Activated CD8-positive, alpha-beta memory T cell treated with anti-CD3 and anti-CD28 coated beads, Interleukin-2, amount 50 U/mL, for 1 hour (primary cell): ENCODE measurements at regions not wholly inside any gene's neighbourhood (a gene's known extent, or its start where the extent isn't known, plus 50 kb on each side); places are given as distances from the start of the nearest gene placed in this dataset.

ENCODE experiments used
- DNase-seq: peaks from one replicate; pipeline ENCODE4 v3.0.0-alpha.2; 2020; ENCODE audit errors: extremely low read depth

GRCh38 chr6:167643223-167643622, 183.5 kb upstream of the AFDN start:
- no peak for DNase-seq

DNA sequence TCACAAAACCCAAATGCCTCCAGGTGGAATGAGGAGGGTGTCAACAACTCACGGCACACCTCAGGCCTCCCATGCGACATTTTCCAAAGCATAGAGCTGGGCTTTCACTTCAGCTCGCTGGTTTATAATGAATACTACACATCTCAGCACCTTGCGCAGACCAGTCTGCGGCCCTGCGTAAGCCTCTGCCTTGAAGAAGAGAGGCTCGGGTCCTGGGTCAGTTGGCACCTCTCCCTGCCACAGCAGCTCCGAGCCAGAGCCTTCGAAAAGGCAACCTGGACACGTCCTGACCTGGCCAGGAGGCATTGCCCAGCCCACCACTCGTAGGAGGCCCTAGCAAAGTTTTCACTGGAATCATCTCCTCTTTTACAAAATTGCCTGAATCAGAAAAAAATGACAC, 183.0 kb upstream of the AFDN start:
- DNase-seq = no peak

- no peak for DNase-seq
Measured at GRCh38 chr6:167644412-167645132, 182.1 kb upstream of the AFDN start.

DNA sequence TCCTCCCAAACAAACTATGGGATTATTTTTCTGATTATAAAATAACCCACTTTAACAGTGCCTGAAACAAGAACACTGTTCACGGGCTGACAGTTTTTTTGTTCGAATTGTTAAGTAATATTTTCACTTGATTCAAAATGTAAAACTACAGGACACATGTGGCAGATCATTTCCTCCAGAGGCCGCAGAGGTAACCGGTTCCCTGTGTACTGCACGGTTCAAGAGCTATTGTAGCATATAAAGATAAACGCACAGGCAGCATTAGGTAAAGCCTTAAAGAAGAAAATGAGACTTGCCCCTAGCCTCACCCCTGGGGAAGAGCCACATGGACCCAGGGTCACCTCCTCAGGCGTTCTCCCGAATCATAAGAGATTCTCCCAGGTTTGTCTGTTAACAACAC, 181.3 kb upstream of the AFDN start:
- DNase-seq = no peak

DNA sequence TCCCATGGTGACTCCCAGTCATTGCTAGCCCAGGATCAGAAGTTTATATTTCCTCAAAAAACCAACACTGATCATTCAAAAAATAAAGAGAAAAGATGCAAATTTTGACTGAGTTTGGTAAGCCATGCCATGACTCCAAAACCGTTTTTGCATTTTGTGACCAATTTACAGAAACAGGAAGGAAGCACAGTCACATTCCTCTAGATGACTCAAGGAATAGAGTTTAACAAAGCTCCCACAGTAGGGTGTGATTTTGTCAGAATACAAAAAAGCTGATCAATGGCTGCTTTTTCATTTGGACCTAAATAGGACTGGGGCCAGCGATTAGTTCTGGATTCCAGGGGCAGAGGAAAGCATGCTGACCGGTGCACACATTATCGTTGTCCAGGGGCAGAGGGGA, 179.4 kb upstream of the AFDN start:
- no peak for DNase-seq

DNA sequence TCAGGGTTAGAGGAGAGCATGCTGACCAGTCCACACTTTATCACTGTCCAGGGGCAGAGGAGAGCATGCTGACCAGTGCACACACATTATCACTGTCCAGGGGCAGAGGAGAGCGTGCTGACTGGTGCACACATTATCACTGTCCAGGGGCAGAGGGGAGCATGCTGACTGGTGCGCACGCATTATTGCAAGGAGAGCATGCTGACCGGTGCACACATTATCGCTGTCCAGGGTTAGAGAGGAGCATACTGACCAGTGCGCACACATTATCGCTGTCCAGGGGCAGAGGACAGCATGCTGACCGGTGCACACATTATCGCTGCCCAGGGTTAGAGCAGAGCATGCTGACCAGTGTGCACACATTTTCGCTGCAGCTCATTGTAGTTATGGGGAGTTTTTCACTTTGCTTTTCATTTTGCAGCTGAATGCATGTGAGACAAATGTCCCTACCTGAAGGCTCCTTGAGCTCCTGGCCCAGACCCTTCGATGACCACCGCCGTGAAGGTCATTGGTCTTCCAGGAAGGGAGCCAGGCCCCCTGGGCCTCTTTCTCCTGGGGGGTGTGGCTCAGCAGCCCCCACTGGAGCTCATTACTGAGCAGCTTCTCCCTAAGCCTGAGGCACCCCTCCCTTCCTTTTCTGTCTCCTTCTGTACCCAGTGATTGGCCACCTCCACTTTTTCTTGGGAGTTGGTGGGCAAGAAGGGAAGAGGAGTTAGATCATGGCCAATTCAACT, 178.8 kb upstream of the AFDN start:
- DNase-seq = no peak

- DNase-seq = no peak
Measured at GRCh38 chr6:167648501-167649278, 178.0 kb upstream of the AFDN start.

DNA sequence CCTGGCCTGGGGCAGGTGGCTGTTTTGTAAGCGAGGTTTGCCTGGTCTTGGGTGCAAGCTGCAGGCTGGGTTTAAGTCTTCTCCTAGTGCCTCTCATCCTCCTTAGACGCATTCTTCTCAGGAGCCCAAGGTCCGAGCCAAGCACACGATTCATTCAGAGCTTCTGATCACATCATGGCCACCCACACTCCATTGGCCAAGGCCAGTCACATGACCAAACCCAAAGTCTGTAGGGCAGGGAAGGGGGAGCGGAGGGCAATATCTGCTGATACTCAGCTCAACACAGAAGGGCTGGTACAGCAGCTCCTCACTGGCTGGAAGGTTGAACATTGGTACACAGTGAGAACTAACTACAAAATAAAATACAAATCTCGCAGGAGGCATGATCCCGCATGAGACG, 177.2 kb upstream of the AFDN start:
- no peak for DNase-seq

GRCh38 chr6:167650730-167651317, 175.9 kb upstream of the AFDN start:
- no peak for DNase-seq

- no peak for DNase-seq
Measured at GRCh38 chr6:167651318-167652041, 175.2 kb upstream of the AFDN start.

DNA sequence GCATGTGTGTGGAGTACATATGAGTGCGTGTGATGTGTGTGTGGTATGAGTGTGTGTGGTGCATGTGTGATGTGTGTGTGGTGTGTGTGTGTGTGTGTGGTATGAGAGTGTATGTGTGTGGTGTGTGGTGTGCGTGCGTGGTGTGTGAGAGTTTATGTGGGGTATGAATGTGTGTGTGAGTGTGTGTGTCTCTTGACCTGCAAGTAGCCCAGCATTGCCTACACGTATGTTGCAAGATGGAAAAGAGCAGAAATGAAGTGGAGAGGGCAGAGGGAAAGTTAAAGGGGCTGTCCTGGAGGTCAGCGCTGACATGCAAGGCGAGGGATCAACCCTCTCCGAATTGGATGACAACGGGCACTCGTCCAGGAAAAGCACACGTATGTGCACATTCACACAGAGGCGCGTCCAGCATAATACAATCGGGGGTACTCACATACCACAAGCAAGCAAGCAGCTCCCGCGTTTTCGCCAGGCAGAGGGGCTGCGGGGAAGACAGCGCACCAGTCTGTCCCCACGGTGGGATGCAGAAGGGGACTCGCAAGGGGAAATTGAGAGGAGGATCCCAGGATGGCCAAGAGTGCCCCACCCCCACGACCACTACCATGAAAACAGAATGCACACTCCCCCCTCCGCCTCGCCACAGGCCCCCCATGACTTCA, 174.5 kb upstream of the AFDN start:
- DNase-seq = no peak

GRCh38 chr6:167652701-167653095, 174.0 kb upstream of the AFDN start:
- DNase-seq = no peak

- DNase-seq = no peak
Measured at GRCh38 chr6:167653561-167653960, 173.2 kb upstream of the AFDN start.

- DNase-seq = no peak
Measured at GRCh38 chr6:167654389-167654788, 172.3 kb upstream of the AFDN start.

- DNase-seq = no peak
Measured at GRCh38 chr6:167655174-167655821, 171.4 kb upstream of the AFDN start.

GRCh38 chr6:167658106-167658505, 168.6 kb upstream of the AFDN start:
- DNase-seq = no peak

- no peak for DNase-seq
Measured at GRCh38 chr6:167659046-167659445, 167.7 kb upstream of the AFDN start.

DNA sequence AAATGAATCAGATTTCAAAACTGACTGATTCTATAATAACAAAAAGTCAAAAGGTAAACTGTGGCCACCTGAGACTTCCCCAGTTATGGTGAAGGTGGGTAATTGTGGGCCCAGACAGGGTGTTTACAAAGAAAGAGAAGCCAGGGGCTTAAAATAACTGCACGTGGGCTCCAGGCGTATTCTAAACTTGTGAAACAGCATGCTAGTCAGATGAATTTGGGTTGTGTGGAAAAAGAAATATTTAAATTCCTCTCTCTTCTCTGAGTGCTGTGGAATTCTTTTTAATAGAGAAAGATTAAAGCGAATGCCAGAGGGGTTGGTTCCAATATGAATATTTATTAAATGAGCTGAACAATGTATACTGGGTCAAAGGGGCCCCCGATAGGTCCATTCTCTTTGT, 166.3 kb upstream of the AFDN start:
- DNase-seq = no peak

DNA sequence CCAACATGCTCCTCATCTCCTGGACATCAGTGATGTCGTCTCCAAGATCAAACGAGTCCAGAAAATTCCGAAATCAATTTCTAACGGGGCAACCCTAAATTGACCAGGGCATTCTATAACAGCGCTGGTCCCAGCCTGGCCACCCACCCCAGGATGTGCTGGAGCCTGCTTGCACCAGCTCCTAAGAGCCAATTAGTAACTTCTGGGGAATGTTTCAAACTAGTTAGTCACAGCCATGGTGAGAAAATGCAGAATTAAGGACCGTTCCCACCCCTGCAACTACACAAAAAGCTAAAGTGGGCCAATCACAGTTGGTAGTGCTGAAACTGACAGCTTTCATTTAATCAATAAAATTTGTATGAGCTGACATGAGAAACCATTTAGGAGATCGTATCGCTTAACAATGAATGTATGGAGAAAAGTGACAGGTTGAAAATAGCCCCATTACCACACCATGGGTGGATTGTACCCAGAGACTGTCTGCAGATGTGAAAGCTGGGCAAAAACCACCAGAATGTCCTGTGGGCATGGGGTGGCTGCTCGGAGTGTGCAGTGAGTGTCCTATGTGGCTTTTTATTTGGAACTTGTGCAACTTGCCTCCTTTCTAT, 165.7 kb upstream of the AFDN start:
- no peak for DNase-seq

DNA sequence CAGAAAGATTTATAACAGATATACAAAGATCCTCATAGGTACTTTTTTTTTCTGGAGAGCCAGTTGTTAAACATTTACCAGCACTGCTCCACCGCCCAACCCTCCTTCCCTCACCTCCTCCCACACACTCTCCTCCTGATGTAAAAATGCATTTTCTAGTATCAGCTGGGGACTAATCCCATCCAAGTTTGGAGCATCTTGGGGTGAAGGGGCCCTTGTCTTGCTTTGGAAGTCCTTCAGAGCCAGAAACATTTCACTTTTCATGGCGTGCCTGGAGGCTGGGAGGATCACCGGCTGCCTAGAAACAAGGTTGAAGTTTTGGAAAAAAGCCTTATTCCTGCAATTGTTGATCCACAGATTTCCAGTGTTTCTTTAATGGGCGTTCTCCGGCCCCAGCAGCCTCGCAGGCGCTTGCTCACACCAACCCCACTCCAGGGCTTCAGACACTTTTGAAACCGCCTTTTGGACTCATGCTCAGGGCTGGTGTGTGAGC, 165.1 kb upstream of the AFDN start:
- no peak for DNase-seq
